HUES6 (cell line): ENCODE measurements at regions not wholly inside any gene's neighbourhood (a gene's known extent, or its start where the extent isn't known, plus 50 kb on each side); places are given as distances from the start of the nearest gene placed in this dataset.

ENCODE experiments used
- H3K27ac ChIP-seq: 2 replicates; pipeline ENCODE4 v1.7.0; 2013; ENCODE audit warnings: low read depth, mild to moderate bottlenecking, low read length, inconsistent platforms
- H3K27me3 ChIP-seq: 2 replicates; pipeline ENCODE4 v1.6.1; 2013; ENCODE audit warnings: low read length; ENCODE audit not compliant: control insufficient read depth, insufficient read depth
- H3K36me3 ChIP-seq: 2 replicates; pipeline ENCODE4 v1.6.1; 2013; ENCODE audit warnings: low read length; ENCODE audit not compliant: control insufficient read depth, insufficient read depth
- H3K4me1 ChIP-seq: 2 replicates; pipeline ENCODE4 v1.6.1; 2013; ENCODE audit warnings: low read length; ENCODE audit not compliant: control insufficient read depth, insufficient read depth
- H3K4me3 ChIP-seq: 2 replicates; pipeline ENCODE4 v1.5.1; 2013; ENCODE audit warnings: low read depth, low read length
- H3K9ac ChIP-seq: one replicate; pipeline ENCODE4 v1.6.1; 2013; ENCODE audit warnings: mild to moderate bottlenecking, low read length
- H3K9me3 ChIP-seq: 2 replicates; pipeline ENCODE4 v1.6.1; 2013; ENCODE audit warnings: low read depth, low read length; ENCODE audit not compliant: control insufficient read depth, insufficient read depth

GRCh38 chr16:13429416-13429815 is 490.5 kb upstream of the ERCC4 start:
- H3K9me3 ChIP-seq: peaks cover 13% of the 10 kb centered on the region
- no peaks in the 10 kb centered on the region for H3K27me3 ChIP-seq
- no peak overlapping the region for H3K4me3 ChIP-seq
- no peaks in the 10 kb centered on the region for H3K36me3 ChIP-seq
- H3K27ac ChIP-seq: no peak overlapping the region
- H3K4me1 ChIP-seq: peaks cover 4% of the 10 kb centered on the region; the same call in 1 of the 2 replicates
- H3K9ac ChIP-seq: no peak overlapping the region

GRCh38 chr16:13435415-13435814 is 484.5 kb upstream of the ERCC4 start:
- H3K4me1 ChIP-seq: peaks cover 10% of the 10 kb centered on the region; the same call in 1 of the 2 replicates
- no peaks in the 10 kb centered on the region for H3K36me3 ChIP-seq
- no peak overlapping the region for H3K9ac ChIP-seq
- H3K9me3 ChIP-seq: peaks cover 3% of the 10 kb centered on the region; the same call in 1 of the 2 replicates
- H3K27ac ChIP-seq: no peak overlapping the region
- no peaks in the 10 kb centered on the region for H3K27me3 ChIP-seq
- H3K4me3 ChIP-seq: no peak overlapping the region

- Histone ChIP-seq H3K27ac (no peak overlapping the region), H3K27me3 (no peaks in the 10 kb centered on the region), H3K9ac (no peak overlapping the region)
Observed at GRCh38 chr16:13435873-13436474, 484.0 kb upstream of the ERCC4 start.

GRCh38 chr16:13436641-13437412 is 483.1 kb upstream of the ERCC4 start:
- Histone ChIP-seq H3K27ac (no peak overlapping the region), H3K9me3 (peaks cover 3% of the 10 kb centered on the region; the same call in 1 of the 2 replicates), H3K4me1 (peaks cover 14% of the 10 kb centered on the region), H3K27me3 (no peaks in the 10 kb centered on the region), H3K36me3 (no peaks in the 10 kb centered on the region), H3K4me3 (no peak overlapping the region), H3K9ac (no peak overlapping the region)

More at GRCh38 chr16:13435873-13436474, 484.0 kb upstream of the ERCC4 start:
- Histone ChIP-seq H3K9me3 (peaks cover 3% of the 10 kb centered on the region; the same call in 1 of the 2 replicates), H3K4me1 (peaks cover 10% of the 10 kb centered on the region; the same call in 1 of the 2 replicates), H3K4me3 (no peak overlapping the region), H3K36me3 (no peaks in the 10 kb centered on the region)

GRCh38 chr16:13437413-13437795 is 482.6 kb upstream of the ERCC4 start:
- Histone ChIP-seq H3K27me3 (no peaks in the 10 kb centered on the region), H3K27ac (no peak overlapping the region), H3K9ac (no peak overlapping the region), H3K4me3 (no peak overlapping the region), H3K4me1 (peaks cover 16% of the 10 kb centered on the region), H3K36me3 (no peaks in the 10 kb centered on the region), H3K9me3 (peaks cover 3% of the 10 kb centered on the region; the same call in 1 of the 2 replicates)

GRCh38 chr16:13438064-13438463 is 481.9 kb upstream of the ERCC4 start:
- Histone ChIP-seq H3K9ac (no peak overlapping the region), H3K36me3 (no peaks in the 10 kb centered on the region), H3K4me1 (peaks cover 16% of the 10 kb centered on the region), H3K27ac (no peak overlapping the region), H3K27me3 (no peaks in the 10 kb centered on the region), H3K9me3 (peaks cover 3% of the 10 kb centered on the region; the same call in 1 of the 2 replicates), H3K4me3 (no peak overlapping the region)

GRCh38 chr16:13439766-13440165 is 480.2 kb upstream of the ERCC4 start:
- no peaks in the 10 kb centered on the region for H3K27me3 ChIP-seq
- peaks cover 3% of the 10 kb centered on the region; the same call in 1 of the 2 replicates for H3K9me3 ChIP-seq
- H3K9ac ChIP-seq: no peak overlapping the region
- no peaks in the 10 kb centered on the region for H3K36me3 ChIP-seq
- no peak overlapping the region for H3K27ac ChIP-seq
- peaks cover 16% of the 10 kb centered on the region for H3K4me1 ChIP-seq
- no peak overlapping the region for H3K4me3 ChIP-seq

GRCh38 chr16:13441675-13442074 is 478.3 kb upstream of the ERCC4 start:
- Histone ChIP-seq H3K4me3 (no peak overlapping the region), H3K27me3 (no peaks in the 10 kb centered on the region), H3K4me1 (peaks cover 6% of the 10 kb centered on the region; the same call in 1 of the 2 replicates), H3K36me3 (no peaks in the 10 kb centered on the region), H3K27ac (no peak overlapping the region), H3K9me3 (peaks cover 3% of the 10 kb centered on the region; the same call in 1 of the 2 replicates), H3K9ac (no peak overlapping the region)

GRCh38 chr16:13448346-13448745 is 471.6 kb upstream of the ERCC4 start:
- Histone ChIP-seq H3K4me1 (no peaks in the 10 kb centered on the region), H3K27me3 (no peaks in the 10 kb centered on the region), H3K9me3 (no peaks in the 10 kb centered on the region; the same call in 1 of the 2 replicates), H3K9ac (no peak overlapping the region), H3K27ac (no peak overlapping the region), H3K4me3 (no peak overlapping the region), H3K36me3 (no peaks in the 10 kb centered on the region)

- no peak overlapping the region for H3K27ac ChIP-seq
- no peaks in the 10 kb centered on the region for H3K36me3 ChIP-seq
- H3K9me3 ChIP-seq: no peaks in the 10 kb centered on the region; the same call in 1 of the 2 replicates
- no peaks in the 10 kb centered on the region for H3K27me3 ChIP-seq
- H3K4me1 ChIP-seq: no peaks in the 10 kb centered on the region
- H3K9ac ChIP-seq: no peak overlapping the region
- H3K4me3 ChIP-seq: no peak overlapping the region
Observed at GRCh38 chr16:13453325-13453724, 466.6 kb upstream of the ERCC4 start.

- H3K9ac ChIP-seq: no peak overlapping the region
- H3K4me3 ChIP-seq: no peak overlapping the region
- no peaks in the 10 kb centered on the region; the same call in 1 of the 2 replicates for H3K9me3 ChIP-seq
- H3K4me1 ChIP-seq: no peaks in the 10 kb centered on the region
- no peak overlapping the region for H3K27ac ChIP-seq
- no peaks in the 10 kb centered on the region for H3K36me3 ChIP-seq
- H3K27me3 ChIP-seq: no peaks in the 10 kb centered on the region
Observed at GRCh38 chr16:13453938-13454553, 465.9 kb upstream of the ERCC4 start.
